Activated T-cell treated with anti-CD3 and anti-CD28 coated beads, Interleukin-2, amount 50 U/mL, for 24 hours (primary cell): ENCODE measurements at regions not wholly inside any gene's neighbourhood (a gene's known extent, or its start where the extent isn't known, plus 50 kb on each side); places are given as distances from the start of the nearest gene placed in this dataset.

Experiments
- DNase-seq: peaks from one replicate; pipeline ENCODE4 v3.0.0-alpha.2; 2020
- H3K27ac Mint-ChIP-seq: 2 replicates; pipeline ENCODE4 v1.8.0; 2020; ENCODE audit warnings: mild to moderate bottlenecking, mixed read lengths
- H3K27me3 Mint-ChIP-seq: 2 replicates; pipeline ENCODE4 v1.8.0; 2020; ENCODE audit warnings: mixed read lengths
- H3K36me3 Mint-ChIP-seq: 2 replicates; pipeline ENCODE4 v1.8.0; 2020; ENCODE audit warnings: low read depth, mixed read lengths
- H3K4me1 Mint-ChIP-seq: 2 replicates; pipeline ENCODE4 v1.8.0; 2020; ENCODE audit warnings: low read depth, mixed read lengths
- H3K4me3 Mint-ChIP-seq: 2 replicates; pipeline ENCODE4 v1.8.0; 2020; ENCODE audit warnings: mild to moderate bottlenecking, moderate library complexity, mixed read lengths
- H3K9me3 Mint-ChIP-seq: 2 replicates; pipeline ENCODE4 v1.8.0; 2020; ENCODE audit warnings: mixed read lengths

GRCh38 chr12:61780435-61780834, 479.8 kb upstream of the USP15 start:
- Mint-ChIP-seq H3K27ac (no peak overlapping the region), H3K4me3 (no peak overlapping the region), H3K36me3 (no peaks in the 10 kb centered on the region), H3K9me3 (no peaks in the 10 kb centered on the region), H3K4me1 (no peaks in the 10 kb centered on the region), H3K27me3 (no peaks in the 10 kb centered on the region)
- DNase-seq, result no peak

GRCh38 chr12:61781021-61781581, 479.1 kb upstream of the USP15 start:
- Mint-ChIP-seq H3K36me3 (no peaks in the 10 kb centered on the region), H3K27me3 (no peaks in the 10 kb centered on the region), H3K4me3 (no peak overlapping the region), H3K9me3 (peaks cover 4% of the 10 kb centered on the region), H3K4me1 (no peaks in the 10 kb centered on the region), H3K27ac (no peak overlapping the region)
- DNase-seq, result no peak

- Mint-ChIP-seq H3K27me3 (no peaks in the 10 kb centered on the region), H3K9me3 (peaks cover 8% of the 10 kb centered on the region), H3K4me1 (no peaks in the 10 kb centered on the region), H3K4me3 (no peak overlapping the region), H3K27ac (no peak overlapping the region), H3K36me3 (no peaks in the 10 kb centered on the region)
- no peak for DNase-seq
These were observed 463.4 kb upstream of the USP15 start for GRCh38 chr12:61796846-61797245.

GRCh38 chr12:61797266-61797665, 462.9 kb upstream of the USP15 start:
- peaks cover 8% of the 10 kb centered on the region for H3K9me3 Mint-ChIP-seq
- H3K27me3 Mint-ChIP-seq, result no peaks in the 10 kb centered on the region
- no peaks in the 10 kb centered on the region for H3K4me1 Mint-ChIP-seq
- no peak for DNase-seq
- H3K4me3 Mint-ChIP-seq, result no peak overlapping the region
- no peak overlapping the region for H3K27ac Mint-ChIP-seq
- H3K36me3 Mint-ChIP-seq, result no peaks in the 10 kb centered on the region

GRCh38 chr12:61798778-61799177, 461.4 kb upstream of the USP15 start:
- H3K4me3 Mint-ChIP-seq, result no peak overlapping the region
- H3K4me1 Mint-ChIP-seq, result no peaks in the 10 kb centered on the region
- H3K9me3 Mint-ChIP-seq, result peaks cover 8% of the 10 kb centered on the region
- no peak overlapping the region for H3K27ac Mint-ChIP-seq
- no peaks in the 10 kb centered on the region for H3K36me3 Mint-ChIP-seq
- no peak for DNase-seq
- H3K27me3 Mint-ChIP-seq, result no peaks in the 10 kb centered on the region

GRCh38 chr12:61804301-61804700, 455.9 kb upstream of the USP15 start:
- H3K36me3 Mint-ChIP-seq, result no peaks in the 10 kb centered on the region
- H3K9me3 Mint-ChIP-seq, result peaks cover 26% of the 10 kb centered on the region
- no peaks in the 10 kb centered on the region for H3K4me1 Mint-ChIP-seq
- no peak for DNase-seq
- no peak overlapping the region for H3K4me3 Mint-ChIP-seq
- no peaks in the 10 kb centered on the region for H3K27me3 Mint-ChIP-seq
- no peak overlapping the region for H3K27ac Mint-ChIP-seq

- no peak for DNase-seq
- Mint-ChIP-seq H3K27ac (no peak overlapping the region), H3K4me1 (no peaks in the 10 kb centered on the region), H3K27me3 (no peaks in the 10 kb centered on the region), H3K9me3 (peaks cover 23% of the 10 kb centered on the region), H3K4me3 (no peak overlapping the region), H3K36me3 (no peaks in the 10 kb centered on the region)
These were observed 451.3 kb upstream of the USP15 start for GRCh38 chr12:61808856-61809255.

- H3K4me3 Mint-ChIP-seq, result no peak overlapping the region
- H3K9me3 Mint-ChIP-seq, result peaks cover 26% of the 10 kb centered on the region
- DNase-seq, result no peak
- no peaks in the 10 kb centered on the region for H3K4me1 Mint-ChIP-seq
- no peak overlapping the region for H3K27ac Mint-ChIP-seq
- no peaks in the 10 kb centered on the region for H3K36me3 Mint-ChIP-seq
- H3K27me3 Mint-ChIP-seq, result no peaks in the 10 kb centered on the region
These were observed 449.7 kb upstream of the USP15 start for GRCh38 chr12:61810486-61810885.

- H3K27me3 Mint-ChIP-seq, result no peaks in the 10 kb centered on the region
- H3K36me3 Mint-ChIP-seq, result no peaks in the 10 kb centered on the region
- no peak overlapping the region for H3K27ac Mint-ChIP-seq
- no peak for DNase-seq
- no peak overlapping the region for H3K4me3 Mint-ChIP-seq
- no peaks in the 10 kb centered on the region for H3K9me3 Mint-ChIP-seq
- H3K4me1 Mint-ChIP-seq, result no peaks in the 10 kb centered on the region
These were observed 438.8 kb upstream of the USP15 start for GRCh38 chr12:61821381-61821780.

- Mint-ChIP-seq H3K4me3 (no peak overlapping the region), H3K27me3 (no peaks in the 10 kb centered on the region), H3K4me1 (no peaks in the 10 kb centered on the region), H3K27ac (no peak overlapping the region), H3K9me3 (no peaks in the 10 kb centered on the region), H3K36me3 (no peaks in the 10 kb centered on the region)
- no peak for DNase-seq
These were observed 437.1 kb upstream of the USP15 start for GRCh38 chr12:61823102-61823501.

GRCh38 chr12:61846765-61847164, 413.4 kb upstream of the USP15 start:
- Mint-ChIP-seq H3K27me3 (no peaks in the 10 kb centered on the region), H3K36me3 (no peaks in the 10 kb centered on the region), H3K4me1 (no peaks in the 10 kb centered on the region), H3K4me3 (no peak overlapping the region), H3K27ac (no peak overlapping the region), H3K9me3 (peaks cover 6% of the 10 kb centered on the region)
- no peak for DNase-seq

- peaks cover 3% of the 10 kb centered on the region for H3K9me3 Mint-ChIP-seq
- no peak overlapping the region for H3K27ac Mint-ChIP-seq
- no peaks in the 10 kb centered on the region for H3K27me3 Mint-ChIP-seq
- H3K4me3 Mint-ChIP-seq, result no peak overlapping the region
- H3K36me3 Mint-ChIP-seq, result no peaks in the 10 kb centered on the region
- no peaks in the 10 kb centered on the region for H3K4me1 Mint-ChIP-seq
- no peak for DNase-seq
These were observed 411.3 kb upstream of the USP15 start for GRCh38 chr12:61848893-61849292.

- Mint-ChIP-seq H3K36me3 (no peaks in the 10 kb centered on the region), H3K4me1 (no peaks in the 10 kb centered on the region), H3K4me3 (no peak overlapping the region), H3K27ac (no peak overlapping the region), H3K27me3 (no peaks in the 10 kb centered on the region), H3K9me3 (peaks cover 14% of the 10 kb centered on the region)
- no peak for DNase-seq
These were observed 406.3 kb upstream of the USP15 start for GRCh38 chr12:61853945-61854344.

GRCh38 chr12:61854902-61855301, 405.3 kb upstream of the USP15 start:
- no peaks in the 10 kb centered on the region for H3K36me3 Mint-ChIP-seq
- H3K27me3 Mint-ChIP-seq, result no peaks in the 10 kb centered on the region
- H3K9me3 Mint-ChIP-seq, result peaks cover 14% of the 10 kb centered on the region
- no peaks in the 10 kb centered on the region for H3K4me1 Mint-ChIP-seq
- no peak overlapping the region for H3K27ac Mint-ChIP-seq
- no peak overlapping the region for H3K4me3 Mint-ChIP-seq
- DNase-seq, result no peak

- Mint-ChIP-seq H3K9me3 (peaks cover 14% of the 10 kb centered on the region), H3K36me3 (no peaks in the 10 kb centered on the region), H3K27ac (no peak overlapping the region), H3K27me3 (no peaks in the 10 kb centered on the region), H3K4me3 (no peak overlapping the region), H3K4me1 (no peaks in the 10 kb centered on the region)
- no peak for DNase-seq
These were observed 402.2 kb upstream of the USP15 start for GRCh38 chr12:61857968-61858367.

GRCh38 chr12:61860451-61860850, 399.8 kb upstream of the USP15 start:
- no peaks in the 10 kb centered on the region for H3K36me3 Mint-ChIP-seq

More at GRCh38 chr12:61860451-61860850, 399.8 kb upstream of the USP15 start:
- H3K9me3 Mint-ChIP-seq, result no peaks in the 10 kb centered on the region
- H3K27ac Mint-ChIP-seq, result no peak overlapping the region
- H3K4me1 Mint-ChIP-seq, result no peaks in the 10 kb centered on the region
- H3K4me3 Mint-ChIP-seq, result no peak overlapping the region
- H3K27me3 Mint-ChIP-seq, result no peaks in the 10 kb centered on the region
- no peak for DNase-seq
